ENCODE measurements at regions not wholly inside any gene's neighbourhood (a gene's known extent, or its start where the extent isn't known, plus 50 kb on each side); places are given as distances from the start of the nearest gene placed in this dataset.

DNA sequence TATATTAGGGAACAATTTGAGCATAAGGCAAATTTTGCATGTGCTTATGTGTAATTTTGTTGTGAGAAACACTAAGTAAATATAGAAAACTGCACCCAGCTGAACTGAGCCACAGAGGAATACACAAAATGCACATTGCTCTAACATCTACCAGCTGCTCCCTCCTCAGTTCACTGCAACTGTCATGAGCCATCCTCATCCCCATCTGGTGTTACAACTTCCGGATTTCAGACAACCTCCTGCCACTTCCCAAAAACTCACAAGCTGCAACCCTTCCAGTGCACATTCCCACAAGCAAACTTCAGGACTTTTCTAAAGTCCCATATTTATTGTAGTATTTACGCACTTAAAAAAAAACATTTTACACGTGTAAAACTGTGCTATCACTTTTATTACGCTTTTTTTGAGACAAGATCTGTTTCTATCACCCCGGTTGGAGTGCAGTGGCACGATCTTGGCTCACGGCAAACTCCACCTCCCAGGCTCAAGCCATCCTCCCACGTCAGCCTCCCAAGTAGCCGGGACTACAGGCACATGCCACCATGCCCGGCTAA is 169.1 kb upstream of the TBX3 start:
- TF ChIP-seq, protein P1, sequence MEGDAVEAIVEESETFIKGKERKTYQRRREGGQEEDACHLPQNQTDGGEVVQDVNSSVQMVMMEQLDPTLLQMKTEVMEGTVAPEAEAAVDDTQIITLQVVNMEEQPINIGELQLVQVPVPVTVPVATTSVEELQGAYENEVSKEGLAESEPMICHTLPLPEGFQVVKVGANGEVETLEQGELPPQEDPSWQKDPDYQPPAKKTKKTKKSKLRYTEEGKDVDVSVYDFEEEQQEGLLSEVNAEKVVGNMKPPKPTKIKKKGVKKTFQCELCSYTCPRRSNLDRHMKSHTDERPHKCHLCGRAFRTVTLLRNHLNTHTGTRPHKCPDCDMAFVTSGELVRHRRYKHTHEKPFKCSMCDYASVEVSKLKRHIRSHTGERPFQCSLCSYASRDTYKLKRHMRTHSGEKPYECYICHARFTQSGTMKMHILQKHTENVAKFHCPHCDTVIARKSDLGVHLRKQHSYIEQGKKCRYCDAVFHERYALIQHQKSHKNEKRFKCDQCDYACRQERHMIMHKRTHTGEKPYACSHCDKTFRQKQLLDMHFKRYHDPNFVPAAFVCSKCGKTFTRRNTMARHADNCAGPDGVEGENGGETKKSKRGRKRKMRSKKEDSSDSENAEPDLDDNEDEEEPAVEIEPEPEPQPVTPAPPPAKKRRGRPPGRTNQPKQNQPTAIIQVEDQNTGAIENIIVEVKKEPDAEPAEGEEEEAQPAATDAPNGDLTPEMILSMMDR (IDR thresholded peaks at IDR 0.05 in 2 of 3, conservative IDR thresholded peaks at IDR 0.05 in 1 of 3; ENCODE audit: borderline replicate concordance in 1 of 3, insufficient read depth in 1 of 3, low read depth in 2 of 3, low read length in 2 of 3) = no peak
- TF ChIP-seq SIN3A (IDR thresholded peaks at IDR 0.05; ENCODE audit: low read depth) = no peak
- no peak for TF ChIP-seq POLR2A (IDR thresholded peaks at IDR 0.05; ENCODE audit: borderline replicate concordance, extremely low read depth, insufficient read depth, insufficient read length)
- TF ChIP-seq MAX (IDR thresholded peaks at IDR 0.05) = no peak
- TF ChIP-seq CBX3 (IDR thresholded peaks at IDR 0.05; ENCODE audit: low read depth) = no peak
- no peak for TF ChIP-seq POLR2AphosphoS5 (IDR thresholded peaks at IDR 0.05; ENCODE audit: low read depth, low read length)
- TF ChIP-seq SP1 (IDR thresholded peaks at IDR 0.05; ENCODE audit: low read depth) = no peak
- no peak for TF ChIP-seq EZH2phosphoT487 (IDR thresholded peaks at IDR 0.05; ENCODE audit: borderline replicate concordance)

All from HCT116 (cell line).